ENCODE measurements at regions not wholly inside any gene's neighbourhood (a gene's known extent, or its start where the extent isn't known, plus 50 kb on each side); places are given as distances from the start of the nearest gene placed in this dataset.

DNA sequence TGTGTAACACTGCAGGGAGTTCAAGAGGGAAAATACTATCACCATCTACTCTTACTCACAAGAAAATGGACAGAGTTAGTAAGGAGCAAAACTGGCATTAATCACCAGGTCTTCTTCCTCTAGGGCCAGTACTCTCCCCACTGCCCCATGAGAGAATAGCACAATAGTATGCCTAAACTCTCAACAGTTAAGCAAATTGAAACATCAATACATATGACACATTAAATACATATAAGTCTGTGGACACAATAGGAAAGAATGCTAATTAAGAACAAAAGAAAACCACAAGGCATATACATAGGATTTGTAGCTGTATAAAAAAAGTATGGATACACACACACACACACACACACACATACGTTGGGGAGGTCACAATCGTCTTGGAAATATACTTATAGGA, 197.9 kb upstream of the BDNF start:
- Histone ChIP-seq H2AFZ (ENCODE audit: low read length) (no peak overlapping the region), H3K27ac (ENCODE audit: low read length) (no peak overlapping the region), H3K9me2 (replicated peaks; ENCODE audit: insufficient read depth, low read length) (no peaks in the 10 kb centered on the region), H3K79me2 (ENCODE audit: low read length) (no peaks in the 10 kb centered on the region), H4K20me1 (ENCODE audit: insufficient read depth, low read length) (no peaks in the 10 kb centered on the region), H3K4me2 (ENCODE audit: low read depth, low read length) (no peak overlapping the region), H3K4me1 (ENCODE audit: low read length) (no peaks in the 10 kb centered on the region), H3K4me3 (ENCODE audit: low read length) (no peak overlapping the region), H3K9me3 (replicated peaks; ENCODE audit: insufficient read depth, low read length) (no peaks in the 10 kb centered on the region), H3F3A (ENCODE audit: insufficient read depth, low read length) (no peaks in the 10 kb centered on the region), H3K9ac (ENCODE audit: low read length) (no peak overlapping the region), H3K27me3 (replicated peaks; ENCODE audit: insufficient read depth, low read length) (no peaks in the 10 kb centered on the region), H3K36me3 (replicated peaks; ENCODE audit: insufficient read depth, low read length) (no peaks in the 10 kb centered on the region)
- TF ChIP-seq, protein P1, sequence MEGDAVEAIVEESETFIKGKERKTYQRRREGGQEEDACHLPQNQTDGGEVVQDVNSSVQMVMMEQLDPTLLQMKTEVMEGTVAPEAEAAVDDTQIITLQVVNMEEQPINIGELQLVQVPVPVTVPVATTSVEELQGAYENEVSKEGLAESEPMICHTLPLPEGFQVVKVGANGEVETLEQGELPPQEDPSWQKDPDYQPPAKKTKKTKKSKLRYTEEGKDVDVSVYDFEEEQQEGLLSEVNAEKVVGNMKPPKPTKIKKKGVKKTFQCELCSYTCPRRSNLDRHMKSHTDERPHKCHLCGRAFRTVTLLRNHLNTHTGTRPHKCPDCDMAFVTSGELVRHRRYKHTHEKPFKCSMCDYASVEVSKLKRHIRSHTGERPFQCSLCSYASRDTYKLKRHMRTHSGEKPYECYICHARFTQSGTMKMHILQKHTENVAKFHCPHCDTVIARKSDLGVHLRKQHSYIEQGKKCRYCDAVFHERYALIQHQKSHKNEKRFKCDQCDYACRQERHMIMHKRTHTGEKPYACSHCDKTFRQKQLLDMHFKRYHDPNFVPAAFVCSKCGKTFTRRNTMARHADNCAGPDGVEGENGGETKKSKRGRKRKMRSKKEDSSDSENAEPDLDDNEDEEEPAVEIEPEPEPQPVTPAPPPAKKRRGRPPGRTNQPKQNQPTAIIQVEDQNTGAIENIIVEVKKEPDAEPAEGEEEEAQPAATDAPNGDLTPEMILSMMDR (IDR thresholded peaks at IDR 0.05; ENCODE audit: low read length), result no peak
- TF ChIP-seq EZH2phosphoT487 (IDR thresholded peaks at IDR 0.05; ENCODE audit: low read length) (no peak), EZH2 (optimal IDR thresholded peaks at IDR 0.05; ENCODE audit: low read depth, low read length) (no peak)
- no peak for DNase-seq

DNA sequence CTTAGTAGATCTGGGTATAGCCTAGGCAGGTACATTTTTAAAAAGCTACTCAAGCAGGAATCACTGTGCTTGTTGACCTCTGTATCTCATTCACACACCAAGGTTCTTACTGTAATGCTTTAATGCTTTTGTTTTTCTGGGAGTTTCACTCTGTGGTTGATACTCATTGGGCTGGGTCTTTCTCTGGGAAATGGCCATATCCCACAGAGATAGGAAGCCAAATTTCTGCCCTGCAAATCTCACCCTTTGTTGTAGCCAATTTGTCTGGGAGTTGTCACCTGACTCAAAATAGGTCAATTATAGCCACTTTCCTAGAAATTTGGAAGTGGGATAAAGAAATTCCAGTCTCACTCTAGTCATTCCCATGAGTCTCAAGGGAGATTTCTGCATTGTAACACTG, 195.8 kb upstream of the BDNF start:
- DNase-seq, result no peak
- H3K4me2 ChIP-seq (ENCODE audit: low read depth, low read length), result no peak overlapping the region
- no peak overlapping the region for H3K4me3 ChIP-seq (ENCODE audit: low read length)
- H3K27ac ChIP-seq (ENCODE audit: low read length), result no peak overlapping the region
- no peaks in the 10 kb centered on the region for H3K79me2 ChIP-seq (ENCODE audit: low read length)
- H2AFZ ChIP-seq (ENCODE audit: low read length), result no peak overlapping the region
- H3K9me3 ChIP-seq (replicated peaks; ENCODE audit: insufficient read depth, low read length), result no peaks in the 10 kb centered on the region
- H3K9me2 ChIP-seq (replicated peaks; ENCODE audit: insufficient read depth, low read length), result no peaks in the 10 kb centered on the region
- no peaks in the 10 kb centered on the region for H3K27me3 ChIP-seq (replicated peaks; ENCODE audit: insufficient read depth, low read length)
- H3F3A ChIP-seq (ENCODE audit: insufficient read depth, low read length), result no peaks in the 10 kb centered on the region
- no peaks in the 10 kb centered on the region for H3K4me1 ChIP-seq (ENCODE audit: low read length)
- H3K36me3 ChIP-seq (replicated peaks; ENCODE audit: insufficient read depth, low read length), result no peaks in the 10 kb centered on the region
- TF ChIP-seq EZH2 (optimal IDR thresholded peaks at IDR 0.05; ENCODE audit: low read depth, low read length), result no peak
- no peak for TF ChIP-seq EZH2phosphoT487 (IDR thresholded peaks at IDR 0.05; ENCODE audit: low read length)
- TF ChIP-seq, protein P1 (IDR thresholded peaks at IDR 0.05; ENCODE audit: low read length), result no peak
- H4K20me1 ChIP-seq (ENCODE audit: insufficient read depth, low read length), result no peaks in the 10 kb centered on the region
- H3K9ac ChIP-seq (ENCODE audit: low read length), result no peak overlapping the region

- Histone ChIP-seq H3K4me1 (ENCODE audit: low read length) (no peaks in the 10 kb centered on the region), H3K9me3 (replicated peaks; ENCODE audit: insufficient read depth, low read length) (no peaks in the 10 kb centered on the region), H4K20me1 (ENCODE audit: insufficient read depth, low read length) (no peaks in the 10 kb centered on the region), H3K9me2 (replicated peaks; ENCODE audit: insufficient read depth, low read length) (no peaks in the 10 kb centered on the region), H3K27ac (ENCODE audit: low read length) (no peak overlapping the region), H3F3A (ENCODE audit: insufficient read depth, low read length) (no peaks in the 10 kb centered on the region), H3K4me2 (ENCODE audit: low read depth, low read length) (no peak overlapping the region), H3K4me3 (ENCODE audit: low read length) (no peak overlapping the region), H3K36me3 (replicated peaks; ENCODE audit: insufficient read depth, low read length) (no peaks in the 10 kb centered on the region), H3K79me2 (ENCODE audit: low read length) (no peaks in the 10 kb centered on the region), H2AFZ (ENCODE audit: low read length) (no peak overlapping the region), H3K27me3 (replicated peaks; ENCODE audit: insufficient read depth, low read length) (no peaks in the 10 kb centered on the region), H3K9ac (ENCODE audit: low read length) (no peak overlapping the region)
- no peak for TF ChIP-seq EZH2phosphoT487 (IDR thresholded peaks at IDR 0.05; ENCODE audit: low read length)
- TF ChIP-seq, protein P1 (IDR thresholded peaks at IDR 0.05; ENCODE audit: low read length), result no peak
- no peak for TF ChIP-seq EZH2 (optimal IDR thresholded peaks at IDR 0.05; ENCODE audit: low read depth, low read length)
- DNase-seq, result no peak
Measured at GRCh38 chr11:27894552-27894951, 194.3 kb upstream of the BDNF start.

All from MM.1S (cell line).